GM23338 (cell line): ENCODE measurements at regions not wholly inside any gene's neighbourhood (a gene's known extent, or its start where the extent isn't known, plus 50 kb on each side); places are given as distances from the start of the nearest gene placed in this dataset.

Source experiments
- ATAC-seq: fragments of 200-7000 bp; cut with Tn5 transposase; 3 replicates; pipeline ENCODE4 v1.9.1; 2020
- DNase-seq: peaks from one replicate; pipeline ENCODE4 v3.0.0-alpha.2; 2015; ENCODE audit warnings: low spot score
- H2AFZ ChIP-seq: fragments of 200-600 bp; sonication (generic); 2 replicates; pipeline ENCODE4 v1.8.0; 2016; ENCODE audit warnings: antibody characterized with exemption, mild to moderate bottlenecking, moderate library complexity
- H3F3A ChIP-seq: fragments of 200-600 bp; sonication (generic); replicated peaks from 2 replicates; pipeline ENCODE4 v1.8.0; 2017; ENCODE audit warnings: antibody characterized with exemption, mixed run types, low read depth
- H3K27ac ChIP-seq: fragments of 200-600 bp; sonication (generic); 2 replicates; pipeline ENCODE4 v1.6.1; 2016; ENCODE audit warnings: low read depth
- H3K27me3 ChIP-seq: fragments of 200-600 bp; sonication (generic); 2 replicates; pipeline ENCODE4 v1.8.0; 2016; ENCODE audit warnings: mild to moderate bottlenecking, mixed run types, moderate library complexity; ENCODE audit not compliant: insufficient read depth
- H3K36me3 ChIP-seq: fragments of 200-600 bp; sonication (generic); 2 replicates; pipeline ENCODE4 v1.8.0; 2016; ENCODE audit warnings: mild to moderate bottlenecking; ENCODE audit not compliant: insufficient read depth
- H3K4me1 ChIP-seq: fragments of 200-600 bp; sonication (generic); 2 replicates; pipeline ENCODE4 v1.8.0; 2016; ENCODE audit warnings: mild to moderate bottlenecking, moderate library complexity; ENCODE audit not compliant: insufficient read depth
- H3K4me2 ChIP-seq: fragments of 200-600 bp; sonication (generic); 2 replicates; pipeline ENCODE4 v1.7.1; 2017; ENCODE audit warnings: mixed run types
- H3K4me3 ChIP-seq: fragments of 200-600 bp; sonication (generic); 2 replicates; pipeline ENCODE4 v1.6.1; 2016; ENCODE audit warnings: mixed run types
- H3K79me2 ChIP-seq: fragments of 200-600 bp; sonication (generic); replicated peaks from 2 replicates; pipeline ENCODE4 v1.8.0; 2017; ENCODE audit warnings: mild to moderate bottlenecking; ENCODE audit not compliant: insufficient read depth
- H3K9me2 ChIP-seq: fragments of 200-600 bp; sonication (generic); 2 replicates; pipeline ENCODE4 v1.8.0; 2017; ENCODE audit not compliant: insufficient read depth
- H4K20me1 ChIP-seq: fragments of 200-600 bp; sonication (generic); replicated peaks from 2 replicates; pipeline ENCODE4 v1.8.0; 2017; ENCODE audit warnings: mild to moderate bottlenecking; ENCODE audit not compliant: insufficient read depth
- H3K27ac Mint-ChIP-seq: 2 replicates; pipeline ENCODE4 v1.8.0; 2020; ENCODE audit warnings: inconsistent platforms, mild to moderate bottlenecking, moderate library complexity, mixed read lengths
- H3K27me3 Mint-ChIP-seq: 3 replicates; pipeline ENCODE4 v1.8.0; 2022; ENCODE audit warnings: low read depth, mild to moderate bottlenecking, moderate library complexity, mixed read lengths, inconsistent platforms; ENCODE audit not compliant: insufficient read depth, poor library complexity
- H3K36me3 Mint-ChIP-seq: 3 replicates; pipeline ENCODE4 v1.8.0; 2021; ENCODE audit warnings: low read depth, mild to moderate bottlenecking, inconsistent platforms, moderate library complexity, mixed read lengths
- H3K4me1 Mint-ChIP-seq: 3 replicates; pipeline ENCODE4 v1.8.0; 2020; ENCODE audit warnings: mild to moderate bottlenecking, inconsistent platforms, mixed read lengths
- H3K4me3 Mint-ChIP-seq: 3 replicates; pipeline ENCODE4 v1.8.0; 2021; ENCODE audit warnings: moderate library complexity, mild to moderate bottlenecking, inconsistent platforms, mixed read lengths
- H3K9me3 Mint-ChIP-seq: 3 replicates; pipeline ENCODE4 v1.8.0; 2020; ENCODE audit warnings: moderate library complexity, mild to moderate bottlenecking, inconsistent platforms, mixed read lengths
- CREB1 ChIP-seq: fragments of 250-450 bp; sonication (Bioruptor Pico); IDR thresholded peaks from 2 replicates; pipeline ENCODE4 v1.5.0; 2020; ENCODE audit warnings: low read depth, mild to moderate bottlenecking, moderate library complexity
- ETS1 ChIP-seq: IDR thresholded peaks from 2 replicates; pipeline ENCODE4 v1.6.1; 2016; ENCODE audit warnings: antibody characterized with exemption
- EZH2 ChIP-seq: fragments of 200-600 bp; sonication (generic); IDR thresholded peaks from one replicate; pipeline ENCODE4 v1.8.0; 2017; ENCODE audit warnings: antibody characterized with exemption, mild to moderate bottlenecking, low read depth; ENCODE audit not compliant: unreplicated experiment
- EZH2phosphoT487 ChIP-seq: fragments of 200-600 bp; sonication (generic); IDR thresholded peaks from one replicate; pipeline ENCODE4 v1.8.1; 2018; ENCODE audit warnings: antibody characterized with exemption; ENCODE audit not compliant: unreplicated experiment
- JUNB ChIP-seq: IDR thresholded peaks from one replicate; pipeline ENCODE4 v1.6.1; 2016; ENCODE audit warnings: antibody characterized with exemption; ENCODE audit not compliant: unreplicated experiment
- NANOG ChIP-seq: IDR thresholded peaks from 2 replicates; pipeline ENCODE4 v1.6.1; 2016; ENCODE audit warnings: antibody characterized with exemption, borderline replicate concordance
- POLR2AphosphoS5 ChIP-seq: IDR thresholded peaks from 2 replicates; pipeline ENCODE4 v1.6.1; 2016; ENCODE audit warnings: antibody characterized with exemption, low read depth
- REST ChIP-seq: IDR thresholded peaks from one replicate; pipeline ENCODE4 v1.6.1; 2018; ENCODE audit warnings: antibody characterized with exemption; ENCODE audit not compliant: unreplicated experiment
- STAT1 ChIP-seq: IDR thresholded peaks from one replicate; pipeline ENCODE4 v1.6.1; 2016; ENCODE audit warnings: antibody characterized with exemption; ENCODE audit not compliant: unreplicated experiment
- ZNF114 ChIP-seq: fragments of 250-450 bp; sonication (Bioruptor Pico); IDR thresholded peaks from 2 replicates; pipeline ENCODE4 v1.5.0; 2020; ENCODE audit warnings: mild to moderate bottlenecking, moderate library complexity
- TF ChIP-seq, protein P1 (sequence below), 2 experiments: fragments of 200-600 bp in 1 of 2; sonication (generic) in 1 of 2; conservative IDR thresholded peaks; 2 replicates each; pipeline versions ENCODE4 v1.5.1 to v1.6.1; 2016 to 2017; ENCODE audit warnings: antibody characterized with exemption in 2 of 2, low read depth in 2 of 2, mild to moderate bottlenecking in 2 of 2, moderate library complexity in 1 of 2

DNA sequence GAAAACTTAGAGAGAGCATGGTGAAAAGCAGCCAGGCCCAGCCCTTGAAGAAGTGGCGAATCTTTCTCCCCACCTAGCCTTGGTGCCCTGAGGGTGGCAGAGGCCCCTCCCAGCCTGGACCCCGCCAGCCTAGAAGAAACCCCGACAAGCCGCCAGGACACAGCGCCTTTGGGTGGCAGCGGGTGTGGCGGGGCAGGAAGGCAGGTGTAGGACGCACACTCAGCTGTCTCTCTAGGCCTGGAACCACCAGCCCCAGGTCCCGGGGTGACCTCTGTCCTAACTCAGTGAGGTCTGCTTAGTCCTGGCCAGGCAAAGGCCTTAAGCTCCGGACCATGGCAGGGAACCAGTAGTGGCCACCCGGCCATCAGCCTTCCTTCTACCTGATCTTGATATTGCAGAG is 178.3 kb downstream of the BARX1 start (continued):
- TF ChIP-seq REST, result no peak
- TF ChIP-seq ZNF114 (CRISPR knock-in tag), result no peak
- TF ChIP-seq, protein P1, sequence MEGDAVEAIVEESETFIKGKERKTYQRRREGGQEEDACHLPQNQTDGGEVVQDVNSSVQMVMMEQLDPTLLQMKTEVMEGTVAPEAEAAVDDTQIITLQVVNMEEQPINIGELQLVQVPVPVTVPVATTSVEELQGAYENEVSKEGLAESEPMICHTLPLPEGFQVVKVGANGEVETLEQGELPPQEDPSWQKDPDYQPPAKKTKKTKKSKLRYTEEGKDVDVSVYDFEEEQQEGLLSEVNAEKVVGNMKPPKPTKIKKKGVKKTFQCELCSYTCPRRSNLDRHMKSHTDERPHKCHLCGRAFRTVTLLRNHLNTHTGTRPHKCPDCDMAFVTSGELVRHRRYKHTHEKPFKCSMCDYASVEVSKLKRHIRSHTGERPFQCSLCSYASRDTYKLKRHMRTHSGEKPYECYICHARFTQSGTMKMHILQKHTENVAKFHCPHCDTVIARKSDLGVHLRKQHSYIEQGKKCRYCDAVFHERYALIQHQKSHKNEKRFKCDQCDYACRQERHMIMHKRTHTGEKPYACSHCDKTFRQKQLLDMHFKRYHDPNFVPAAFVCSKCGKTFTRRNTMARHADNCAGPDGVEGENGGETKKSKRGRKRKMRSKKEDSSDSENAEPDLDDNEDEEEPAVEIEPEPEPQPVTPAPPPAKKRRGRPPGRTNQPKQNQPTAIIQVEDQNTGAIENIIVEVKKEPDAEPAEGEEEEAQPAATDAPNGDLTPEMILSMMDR (conservative IDR thresholded peaks at IDR 0.05; ENCODE audit: low read depth in 2 of 2), result no peak
- no peak for TF ChIP-seq ETS1
- no peak for TF ChIP-seq EZH2
- TF ChIP-seq NANOG, result no peak
- TF ChIP-seq EZH2phosphoT487, result no peak
- TF ChIP-seq JUNB, result no peak
- no peak for TF ChIP-seq CREB1

- no peaks in the 10 kb centered on the region for H3K4me1 ChIP-seq
- no peaks in the 10 kb centered on the region for H3K9me2 ChIP-seq
- H2AFZ ChIP-seq, result no peak overlapping the region
- no peaks in the 10 kb centered on the region for H3F3A ChIP-seq
- no peak for ATAC-seq
- no peak overlapping the region for H3K4me3 Mint-ChIP-seq
- no peaks in the 10 kb centered on the region; the same call in 2 of the 3 replicates for H3K4me1 Mint-ChIP-seq
- H3K9me3 Mint-ChIP-seq, result 0 out of 3 replicates have a peak, but pooled peaks cover 4% of the 10 kb centered on the region
- no peaks in the 10 kb centered on the region for H4K20me1 ChIP-seq
- H3K79me2 ChIP-seq, result no peaks in the 10 kb centered on the region
- DNase-seq, result no peak
- H3K36me3 Mint-ChIP-seq, result no peaks in the 10 kb centered on the region
- H3K27ac Mint-ChIP-seq, result no peak overlapping the region
- H3K4me3 ChIP-seq, result no peak overlapping the region
- no peaks in the 10 kb centered on the region for H3K27me3 ChIP-seq
- H3K27me3 Mint-ChIP-seq, result no peaks in the 10 kb centered on the region
- H3K36me3 ChIP-seq, result no peaks in the 10 kb centered on the region
- H3K27ac ChIP-seq, result no peak overlapping the region
- no peak overlapping the region for H3K4me2 ChIP-seq
- no peak for TF ChIP-seq ETS1
- no peak for TF ChIP-seq EZH2phosphoT487
- TF ChIP-seq EZH2, result no peak
- TF ChIP-seq POLR2AphosphoS5, result no peak
- no peak for TF ChIP-seq STAT1
- no peak for TF ChIP-seq REST
- TF ChIP-seq, protein P1 (conservative IDR thresholded peaks at IDR 0.05; ENCODE audit: low read depth in 2 of 2), result no peak
These were observed 178.9 kb downstream of the BARX1 start for GRCh38 chr9:93776256-93776655.
